Type B pancreatic cell (in vitro differentiated cells): ENCODE measurements at regions not wholly inside any gene's neighbourhood (a gene's known extent, or its start where the extent isn't known, plus 50 kb on each side); places are given as distances from the start of the nearest gene placed in this dataset.

Experiments used
- DNase-seq: peaks from one replicate; pipeline ENCODE4 v3.0.0; 2021; ENCODE audit warnings: mixed read lengths; ENCODE audit not compliant: unreplicated experiment; ENCODE audit errors: extremely low spot score
- H3K27ac Mint-ChIP-seq: 2 replicates; pipeline ENCODE4 v1.8.0; 2021; ENCODE audit warnings: mild to moderate bottlenecking, mixed read lengths
- H3K27me3 Mint-ChIP-seq: 2 replicates; pipeline ENCODE4 v1.8.0; 2021; ENCODE audit warnings: mixed read lengths
- H3K36me3 Mint-ChIP-seq: 2 replicates; pipeline ENCODE4 v1.8.0; 2021; ENCODE audit warnings: mixed read lengths
- H3K4me1 Mint-ChIP-seq: one replicate; pipeline ENCODE4 v1.8.0; 2021; ENCODE audit warnings: mixed read lengths; ENCODE audit not compliant: unreplicated experiment
- H3K4me3 Mint-ChIP-seq: 2 replicates; pipeline ENCODE4 v1.8.0; 2021; ENCODE audit warnings: mild to moderate bottlenecking, mixed read lengths
- H3K9me3 Mint-ChIP-seq: 2 replicates; pipeline ENCODE4 v1.8.0; 2021; ENCODE audit warnings: mixed read lengths
- CTCF ChIP-seq: fragments of 200-600 bp; sonication (generic); conservative IDR thresholded peaks from 2 replicates; pipeline ENCODE4 v1.5.0; 2021; ENCODE audit warnings: antibody characterized with exemption, mild to moderate bottlenecking

- no peak for TF ChIP-seq CTCF
- Mint-ChIP-seq H3K4me1 (peaks cover under 1% of the 10 kb centered on the region), H3K36me3 (peaks cover 5% of the 10 kb centered on the region), H3K4me3 (no peak overlapping the region), H3K9me3 (no peaks in the 10 kb centered on the region), H3K27ac (no peak overlapping the region), H3K27me3 (no peaks in the 10 kb centered on the region)
- DNase-seq: no peak
Observed at GRCh38 chr11:8740129-8740528, 57.5 kb downstream of the RPL27A start.

DNA sequence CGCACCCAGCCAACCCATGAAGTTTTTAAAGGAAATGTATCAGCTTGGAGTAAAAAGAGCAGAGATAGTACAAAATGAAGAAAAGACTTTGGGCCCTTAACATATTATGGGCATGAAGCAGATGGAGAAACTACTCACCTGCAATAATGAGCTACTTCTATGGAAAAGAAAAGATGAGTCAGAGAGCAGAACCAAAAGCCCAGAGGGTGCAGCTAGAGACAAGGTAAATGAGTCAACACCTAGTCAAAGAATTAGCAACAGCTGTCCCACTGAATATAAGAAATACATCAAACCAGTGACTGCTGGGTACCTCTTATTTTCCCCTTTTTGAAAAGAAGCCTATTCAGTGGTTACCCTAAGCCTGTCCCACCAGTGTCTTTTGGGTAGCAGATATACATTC lies 61.8 kb downstream of the RPL27A start:
- no peak overlapping the region for H3K4me3 Mint-ChIP-seq
- peaks cover 23% of the 10 kb centered on the region for H3K4me1 Mint-ChIP-seq
- H3K36me3 Mint-ChIP-seq: peaks cover 10% of the 10 kb centered on the region
- H3K9me3 Mint-ChIP-seq: no peaks in the 10 kb centered on the region
- TF ChIP-seq CTCF: no peak
- H3K27me3 Mint-ChIP-seq: no peaks in the 10 kb centered on the region
- DNase-seq: no peak
- H3K27ac Mint-ChIP-seq: no peak overlapping the region

- Mint-ChIP-seq H3K27ac (no peak overlapping the region), H3K4me3 (no peak overlapping the region), H3K4me1 (peaks cover 23% of the 10 kb centered on the region), H3K27me3 (no peaks in the 10 kb centered on the region), H3K9me3 (no peaks in the 10 kb centered on the region), H3K36me3 (peaks cover 10% of the 10 kb centered on the region)
- TF ChIP-seq CTCF: no peak
- DNase-seq: no peak
Observed at GRCh38 chr11:8745431-8746253, 63.0 kb downstream of the RPL27A start.

DNA sequence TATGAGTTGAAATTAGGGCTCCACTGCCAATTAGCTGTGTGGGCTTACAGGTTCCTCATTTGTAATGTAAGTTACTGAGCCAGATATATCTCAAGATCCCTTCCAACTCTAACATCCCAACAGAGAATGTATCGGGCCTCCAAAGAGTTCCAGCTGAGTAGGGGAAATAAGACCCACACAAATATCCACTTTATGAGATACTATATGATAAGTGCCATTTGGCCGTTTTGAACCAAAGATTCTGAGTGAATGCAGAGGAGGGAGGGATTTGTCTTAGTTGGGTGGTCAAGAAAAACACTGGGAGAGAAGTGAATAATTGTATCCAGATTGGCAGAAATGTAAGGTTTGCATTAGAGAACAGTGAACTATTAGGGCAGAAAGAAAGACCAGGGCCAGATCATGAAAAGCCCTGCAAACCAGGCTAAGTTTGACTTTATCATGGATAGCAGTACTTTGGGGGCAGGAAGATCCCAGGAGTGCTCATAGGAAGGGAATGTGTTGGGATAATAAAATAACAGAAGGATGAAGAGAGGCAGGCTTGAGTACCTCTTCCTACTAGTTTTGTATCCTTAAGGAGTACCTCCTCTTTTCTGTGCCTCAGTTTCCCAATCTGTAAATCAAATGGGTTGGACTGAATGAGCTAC lies 63.9 kb downstream of the RPL27A start:
- peaks cover 23% of the 10 kb centered on the region for H3K4me1 Mint-ChIP-seq
- H3K27ac Mint-ChIP-seq: no peak overlapping the region
- no peaks in the 10 kb centered on the region for H3K9me3 Mint-ChIP-seq
- H3K36me3 Mint-ChIP-seq: peaks cover 13% of the 10 kb centered on the region
- no peak overlapping the region for H3K4me3 Mint-ChIP-seq
- no peak for DNase-seq
- no peaks in the 10 kb centered on the region for H3K27me3 Mint-ChIP-seq
- TF ChIP-seq CTCF: no peak

DNA sequence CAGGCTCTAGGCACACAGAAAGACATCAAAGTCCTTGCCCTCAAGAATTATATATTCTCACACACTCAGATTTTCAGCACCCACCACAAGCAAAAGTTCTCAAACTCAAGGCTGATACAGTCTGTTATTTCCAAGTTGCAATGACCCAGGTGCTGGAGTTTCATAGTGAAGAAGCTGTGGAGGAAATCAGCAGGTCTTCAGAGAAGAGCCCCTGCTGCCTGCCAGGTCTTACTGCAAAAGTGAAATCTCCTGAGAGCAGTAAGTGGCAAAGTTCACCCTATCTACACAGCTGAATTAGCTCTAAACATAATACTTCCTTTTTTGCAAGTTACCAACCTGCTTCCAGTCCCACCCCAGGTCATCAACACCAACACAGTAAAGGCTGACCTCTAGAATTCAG lies 64.6 kb downstream of the RPL27A start:
- Mint-ChIP-seq H3K4me1 (peaks cover 23% of the 10 kb centered on the region), H3K4me3 (no peak overlapping the region), H3K9me3 (no peaks in the 10 kb centered on the region), H3K27me3 (no peaks in the 10 kb centered on the region), H3K27ac (no peak overlapping the region), H3K36me3 (peaks cover 19% of the 10 kb centered on the region)
- DNase-seq: no peak
- TF ChIP-seq CTCF: no peak
